ENCODE measurements at regions not wholly inside any gene's neighbourhood (a gene's known extent, or its start where the extent isn't known, plus 50 kb on each side); places are given as distances from the start of the nearest gene placed in this dataset.

DNA sequence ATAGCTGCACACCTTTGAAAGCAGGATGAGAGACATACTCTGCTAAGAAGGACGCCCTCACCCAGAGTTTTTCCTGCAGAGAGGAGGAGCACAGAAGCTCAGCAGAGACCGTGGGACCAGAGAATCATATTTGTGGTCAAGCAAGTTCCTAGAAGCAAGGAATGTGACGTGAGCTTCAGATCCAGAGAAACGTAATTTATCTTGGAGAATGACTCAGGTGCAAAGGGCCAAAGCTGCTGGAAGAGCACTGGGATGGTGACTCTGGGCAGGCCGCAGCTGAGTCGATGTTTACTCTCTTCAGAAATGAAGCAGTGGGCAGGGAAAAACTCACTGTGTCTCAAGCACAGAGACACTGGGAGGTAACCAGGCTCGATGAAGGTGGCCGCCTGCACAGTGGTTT lies 50.1 kb upstream of the IGFBP2 start:
- intact Hi-C loops (cut with DNase I) = no loop called here
- no peak for DNase-seq (ENCODE audit: low spot score)
- Histone ChIP-seq H3K9me3 (no peaks in the 10 kb centered on the region), H3K4me1 (replicated peaks) (no peaks in the 10 kb centered on the region), H3K4me3 (no peak overlapping the region), H3K27me3 (replicated peaks; ENCODE audit: insufficient read depth) (no peaks in the 10 kb centered on the region), H3K27ac (no peak overlapping the region), H3K36me3 (no peaks in the 10 kb centered on the region)
- 68% methylated on average over 8 of the region's 8 CpGs for WGBS
- TF ChIP-seq POLR2AphosphoS5 (IDR thresholded peaks at IDR 0.05) = no peak
- TF ChIP-seq POLR2A (IDR thresholded peaks at IDR 0.05) = no peak
- TF ChIP-seq, protein P1, sequence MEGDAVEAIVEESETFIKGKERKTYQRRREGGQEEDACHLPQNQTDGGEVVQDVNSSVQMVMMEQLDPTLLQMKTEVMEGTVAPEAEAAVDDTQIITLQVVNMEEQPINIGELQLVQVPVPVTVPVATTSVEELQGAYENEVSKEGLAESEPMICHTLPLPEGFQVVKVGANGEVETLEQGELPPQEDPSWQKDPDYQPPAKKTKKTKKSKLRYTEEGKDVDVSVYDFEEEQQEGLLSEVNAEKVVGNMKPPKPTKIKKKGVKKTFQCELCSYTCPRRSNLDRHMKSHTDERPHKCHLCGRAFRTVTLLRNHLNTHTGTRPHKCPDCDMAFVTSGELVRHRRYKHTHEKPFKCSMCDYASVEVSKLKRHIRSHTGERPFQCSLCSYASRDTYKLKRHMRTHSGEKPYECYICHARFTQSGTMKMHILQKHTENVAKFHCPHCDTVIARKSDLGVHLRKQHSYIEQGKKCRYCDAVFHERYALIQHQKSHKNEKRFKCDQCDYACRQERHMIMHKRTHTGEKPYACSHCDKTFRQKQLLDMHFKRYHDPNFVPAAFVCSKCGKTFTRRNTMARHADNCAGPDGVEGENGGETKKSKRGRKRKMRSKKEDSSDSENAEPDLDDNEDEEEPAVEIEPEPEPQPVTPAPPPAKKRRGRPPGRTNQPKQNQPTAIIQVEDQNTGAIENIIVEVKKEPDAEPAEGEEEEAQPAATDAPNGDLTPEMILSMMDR (IDR thresholded peaks at IDR 0.05) = no peak
